Myocyte (in vitro differentiated cells): ENCODE measurements at regions not wholly inside any gene's neighbourhood (a gene's known extent, or its start where the extent isn't known, plus 50 kb on each side); places are given as distances from the start of the nearest gene placed in this dataset.
"Not testable (repeated sequence)": the region's sequence is repeated elsewhere in the genome, so short reads cannot be mapped to it uniquely, and the experiment has no call there.

Experiments
- DNase-seq: peaks from one replicate; pipeline ENCODE4 v3.0.0-alpha.2; 2012; ENCODE audit warnings: low read depth

GRCh38 chr17:62156949-62157348, 91.9 kb upstream of the MED13 start:
- no peak for DNase-seq

- no peak for DNase-seq
These were observed 89.8 kb upstream of the MED13 start for GRCh38 chr17:62154909-62155308.

- DNase-seq = no peak
These were observed 85.4 kb upstream of the MED13 start for GRCh38 chr17:62150471-62150870.

GRCh38 chr17:62149961-62150360, 84.9 kb upstream of the MED13 start:
- DNase-seq = no peak

GRCh38 chr17:62147284-62147683, 82.2 kb upstream of the MED13 start:
- no peak for DNase-seq

- DNase-seq = peak; percentile 24
These were observed 75.8 kb upstream of the MED13 start for GRCh38 chr17:62140836-62141235.

- DNase-seq = no peak
These were observed 75.3 kb upstream of the MED13 start for GRCh38 chr17:62140376-62140775.

- DNase-seq = not testable (repeated sequence)
These were observed 74.7 kb upstream of the MED13 start for GRCh38 chr17:62139690-62140354.

GRCh38 chr17:62139141-62139540, 74.1 kb upstream of the MED13 start:
- DNase-seq = no peak

- DNase-seq = peak; percentile 35
These were observed 73.6 kb upstream of the MED13 start for GRCh38 chr17:62138676-62139121.

GRCh38 chr17:62137734-62138624, 72.9 kb upstream of the MED13 start:
- not testable (repeated sequence) for DNase-seq

- not testable (repeated sequence) for DNase-seq
These were observed 72.1 kb upstream of the MED13 start for GRCh38 chr17:62137013-62137733.

GRCh38 chr17:62135742-62136141, 70.7 kb upstream of the MED13 start:
- DNase-seq = no peak

- DNase-seq = not testable (repeated sequence)
These were observed 70.0 kb upstream of the MED13 start for GRCh38 chr17:62135096-62135495.

- no peak for DNase-seq
These were observed 69.3 kb upstream of the MED13 start for GRCh38 chr17:62134397-62134796.

GRCh38 chr17:62131271-62131670, 66.2 kb upstream of the MED13 start:
- DNase-seq = not testable (repeated sequence)

- no peak for DNase-seq
These were observed 65.7 kb upstream of the MED13 start for GRCh38 chr17:62130739-62131138.

- DNase-seq = no peak
These were observed 61.2 kb upstream of the MED13 start for GRCh38 chr17:62126292-62126691.

GRCh38 chr17:62125307-62125706, 60.2 kb upstream of the MED13 start:
- DNase-seq = no peak

- no peak for DNase-seq
These were observed 56.1 kb upstream of the MED13 start for GRCh38 chr17:62121025-62121730.

GRCh38 chr17:62119373-62119772, 54.3 kb upstream of the MED13 start:
- DNase-seq = no peak
